ENCODE measurements at regions not wholly inside any gene's neighbourhood (a gene's known extent, or its start where the extent isn't known, plus 50 kb on each side); places are given as distances from the start of the nearest gene placed in this dataset.

DNA sequence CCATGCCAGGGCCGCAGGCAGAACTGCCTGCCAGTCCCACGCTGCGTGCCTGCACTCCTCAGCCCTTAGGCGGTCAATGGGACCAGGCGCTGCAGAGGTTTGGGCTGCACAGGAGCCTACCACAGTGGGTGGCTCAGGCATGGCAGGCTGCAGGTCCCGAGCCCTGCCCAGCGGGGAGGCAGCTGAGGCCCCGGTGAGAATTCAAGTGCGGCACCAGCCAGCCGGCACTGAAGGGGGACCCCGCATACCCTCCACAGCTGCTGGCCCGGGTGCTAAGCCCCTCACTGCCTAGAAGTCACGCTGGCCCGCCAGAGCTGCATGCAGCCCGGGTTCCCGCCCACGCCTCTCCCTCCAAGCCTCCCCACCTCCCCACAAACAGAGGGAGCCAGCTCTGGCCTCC, 302.5 kb upstream of the UGT8 start:
- Histone ChIP-seq H3K27ac (ENCODE audit: low read depth, low read length) (no peak overlapping the region), H3K27me3 (ENCODE audit: insufficient read depth, low read length, poor library complexity, severe bottlenecking) (no peaks in the 10 kb centered on the region), H3K4me1 (ENCODE audit: insufficient read depth, low read length) (no peaks in the 10 kb centered on the region), H3K9me3 (ENCODE audit: low read length) (no peaks in the 10 kb centered on the region), H3K36me3 (ENCODE audit: insufficient read depth, low read length) (no peaks in the 10 kb centered on the region), H3K4me3 (ENCODE audit: low read length) (no peak overlapping the region)
- Mint-ChIP-seq H3K27ac (no peak overlapping the region), H3K9me3 (peaks cover 2 to 13% (median 8%) of the 10 kb centered on the region in 5 donors), H3K27me3 (no peaks in the 10 kb centered on the region), H3K4me3 (no peak overlapping the region), H3K4me1 (no peaks in the 10 kb centered on the region), H3K36me3 (no peaks in the 10 kb centered on the region)
- POLR2A ChIA-PET = no interaction called here
- no peak for DNase-seq
- CTCF ChIA-PET = no interaction called here

DNA sequence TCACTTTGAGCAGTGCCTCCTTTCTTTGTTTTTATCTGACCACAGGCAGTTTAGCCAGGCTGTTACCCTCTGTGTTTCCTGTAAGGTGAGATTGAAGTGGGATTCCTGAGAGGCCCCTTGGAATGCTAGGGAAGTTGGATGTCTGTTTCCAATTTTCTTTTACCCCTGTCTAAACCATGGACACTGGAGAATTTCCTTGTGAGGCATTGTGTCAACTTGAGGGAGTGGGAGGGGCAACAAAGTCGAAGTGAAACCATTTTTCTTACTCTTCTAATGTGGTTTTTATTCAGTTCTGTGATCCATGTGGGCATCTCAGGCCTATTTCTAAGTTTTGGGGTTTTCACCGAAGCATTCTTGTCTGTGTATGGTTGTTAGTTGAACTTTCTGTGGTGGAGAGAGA, 296.1 kb upstream of the UGT8 start:
- H3K27ac ChIP-seq (ENCODE audit: low read depth, low read length) = no peak overlapping the region
- POLR2A ChIA-PET = no interaction called here
- no peak for DNase-seq
- Mint-ChIP-seq H3K27me3 (peaks cover 0 to 2% of the 10 kb centered on the region in 2 donors), H3K27ac (no peak overlapping the region), H3K4me1 (no peaks in the 10 kb centered on the region), H3K36me3 (no peaks in the 10 kb centered on the region), H3K4me3 (no peak overlapping the region), H3K9me3 (no peaks in the 10 kb centered on the region)
- no peaks in the 10 kb centered on the region for H3K4me1 ChIP-seq (ENCODE audit: insufficient read depth, low read length)
- no peak overlapping the region for H3K4me3 ChIP-seq (ENCODE audit: low read length)
- no peaks in the 10 kb centered on the region for H3K9me3 ChIP-seq (ENCODE audit: low read length)
- CTCF ChIA-PET = no interaction called here
- no peaks in the 10 kb centered on the region for H3K36me3 ChIP-seq (ENCODE audit: insufficient read depth, low read length)
- no peaks in the 10 kb centered on the region for H3K27me3 ChIP-seq (ENCODE audit: insufficient read depth, low read length, poor library complexity, severe bottlenecking)

DNA sequence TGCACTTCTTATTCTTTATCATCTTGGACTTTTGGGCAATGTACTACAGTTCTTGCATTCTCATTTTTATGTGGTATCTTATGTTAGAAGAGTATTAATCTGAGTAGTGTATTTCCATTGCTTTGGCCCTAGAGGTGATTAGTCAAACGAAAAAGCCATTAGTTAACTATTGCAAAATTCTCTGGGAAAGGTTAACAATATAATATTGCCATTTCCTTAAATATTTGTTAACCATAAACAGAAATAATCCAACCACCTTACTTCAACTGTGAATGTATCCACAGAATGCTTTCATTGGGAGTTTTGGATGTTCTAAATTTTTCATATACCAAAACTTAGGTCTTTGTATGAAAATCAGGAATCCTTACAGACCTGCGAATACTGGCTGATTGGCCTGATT, 294.6 kb upstream of the UGT8 start:
- H3K4me1 Mint-ChIP-seq = no peaks in the 10 kb centered on the region
- DNase-seq = no peak
- ChIA-PET POLR2A (no interaction called here), CTCF (no interaction called here)
- H3K27ac ChIP-seq (ENCODE audit: low read depth, low read length) = no peak overlapping the region
- no peaks in the 10 kb centered on the region for H3K9me3 Mint-ChIP-seq
- H3K4me3 Mint-ChIP-seq = no peak overlapping the region
- H3K27ac Mint-ChIP-seq = no peak overlapping the region
- H3K9me3 ChIP-seq (ENCODE audit: low read length) = no peaks in the 10 kb centered on the region
- H3K36me3 Mint-ChIP-seq = no peaks in the 10 kb centered on the region
- H3K4me3 ChIP-seq (ENCODE audit: low read length) = no peak overlapping the region
- no peaks in the 10 kb centered on the region for H3K4me1 ChIP-seq (ENCODE audit: insufficient read depth, low read length)
- H3K27me3 ChIP-seq (ENCODE audit: insufficient read depth, low read length, poor library complexity, severe bottlenecking) = no peaks in the 10 kb centered on the region
- no peaks in the 10 kb centered on the region for H3K36me3 ChIP-seq (ENCODE audit: insufficient read depth, low read length)
- peaks cover 0 to 2% of the 10 kb centered on the region in 2 donors for H3K27me3 Mint-ChIP-seq

DNA sequence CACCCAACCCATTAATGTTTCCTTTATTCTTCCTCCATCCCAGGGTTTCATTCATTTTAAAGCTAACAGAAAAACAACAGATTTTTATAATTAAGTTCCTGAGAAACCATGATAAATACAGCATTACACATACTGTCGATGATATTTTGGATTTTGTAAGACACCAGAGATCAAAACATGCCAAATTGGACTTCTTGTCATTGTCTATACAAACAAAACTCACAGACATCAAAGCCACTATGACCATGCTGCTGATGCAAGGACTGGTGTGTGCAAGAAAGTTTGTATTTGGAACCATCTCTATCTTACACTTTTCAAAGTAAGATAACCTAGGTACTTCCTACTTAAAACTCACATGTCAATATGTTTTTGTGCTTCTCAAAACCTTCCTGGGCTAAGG, 294.0 kb upstream of the UGT8 start:
- H3K27ac ChIP-seq (ENCODE audit: low read depth, low read length) = no peak overlapping the region
- no peaks in the 10 kb centered on the region for H3K9me3 Mint-ChIP-seq
- H3K9me3 ChIP-seq (ENCODE audit: low read length) = no peaks in the 10 kb centered on the region
- H3K36me3 Mint-ChIP-seq = no peaks in the 10 kb centered on the region
- H3K27me3 Mint-ChIP-seq = peaks cover 0 to 2% of the 10 kb centered on the region in 2 donors
- H3K4me1 ChIP-seq (ENCODE audit: insufficient read depth, low read length) = no peaks in the 10 kb centered on the region
- POLR2A ChIA-PET = no interaction called here
- no peak overlapping the region for H3K4me3 ChIP-seq (ENCODE audit: low read length)
- CTCF ChIA-PET = no interaction called here
- DNase-seq = no peak
- H3K27me3 ChIP-seq (ENCODE audit: insufficient read depth, low read length, poor library complexity, severe bottlenecking) = no peaks in the 10 kb centered on the region
- no peak overlapping the region for H3K27ac Mint-ChIP-seq
- H3K4me3 Mint-ChIP-seq = no peak overlapping the region
- H3K4me1 Mint-ChIP-seq = no peaks in the 10 kb centered on the region
- no peaks in the 10 kb centered on the region for H3K36me3 ChIP-seq (ENCODE audit: insufficient read depth, low read length)

DNA sequence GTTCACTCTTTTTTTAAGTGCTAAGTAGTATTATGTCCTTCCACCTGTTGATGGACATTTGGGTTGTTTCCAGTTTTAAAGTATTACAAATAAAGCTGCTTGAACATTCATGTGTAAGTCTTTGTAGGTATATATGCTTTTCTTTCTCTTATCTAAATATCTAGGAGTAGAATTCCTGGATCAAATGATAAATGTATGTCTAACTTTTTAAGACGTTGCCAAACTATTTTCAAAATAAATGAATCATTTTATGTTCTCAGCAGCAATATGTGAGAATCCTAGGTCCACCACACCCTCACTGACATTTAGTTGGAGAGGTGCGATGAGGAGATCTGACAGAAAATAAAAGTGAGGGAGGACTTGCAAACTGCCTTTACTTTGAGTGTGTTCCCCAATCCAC, 291.7 kb upstream of the UGT8 start:
- no peaks in the 10 kb centered on the region for H3K36me3 ChIP-seq (ENCODE audit: insufficient read depth, low read length)
- no peak overlapping the region for H3K27ac Mint-ChIP-seq
- DNase-seq = no peak
- no peak overlapping the region for H3K4me3 Mint-ChIP-seq
- no peaks in the 10 kb centered on the region for H3K36me3 Mint-ChIP-seq
- ChIA-PET CTCF (no interaction called here), POLR2A (no interaction called here)
- H3K4me1 Mint-ChIP-seq = no peaks in the 10 kb centered on the region
- no peak overlapping the region for H3K4me3 ChIP-seq (ENCODE audit: low read length)
- H3K9me3 Mint-ChIP-seq = no peaks in the 10 kb centered on the region
- no peaks in the 10 kb centered on the region for H3K27me3 ChIP-seq (ENCODE audit: insufficient read depth, low read length, poor library complexity, severe bottlenecking)
- H3K4me1 ChIP-seq (ENCODE audit: insufficient read depth, low read length) = no peaks in the 10 kb centered on the region
- no peaks in the 10 kb centered on the region for H3K9me3 ChIP-seq (ENCODE audit: low read length)
- H3K27me3 Mint-ChIP-seq = peaks cover 0 to 3% of the 10 kb centered on the region in 2 donors
- H3K27ac ChIP-seq (ENCODE audit: low read depth, low read length) = no peak overlapping the region

DNA sequence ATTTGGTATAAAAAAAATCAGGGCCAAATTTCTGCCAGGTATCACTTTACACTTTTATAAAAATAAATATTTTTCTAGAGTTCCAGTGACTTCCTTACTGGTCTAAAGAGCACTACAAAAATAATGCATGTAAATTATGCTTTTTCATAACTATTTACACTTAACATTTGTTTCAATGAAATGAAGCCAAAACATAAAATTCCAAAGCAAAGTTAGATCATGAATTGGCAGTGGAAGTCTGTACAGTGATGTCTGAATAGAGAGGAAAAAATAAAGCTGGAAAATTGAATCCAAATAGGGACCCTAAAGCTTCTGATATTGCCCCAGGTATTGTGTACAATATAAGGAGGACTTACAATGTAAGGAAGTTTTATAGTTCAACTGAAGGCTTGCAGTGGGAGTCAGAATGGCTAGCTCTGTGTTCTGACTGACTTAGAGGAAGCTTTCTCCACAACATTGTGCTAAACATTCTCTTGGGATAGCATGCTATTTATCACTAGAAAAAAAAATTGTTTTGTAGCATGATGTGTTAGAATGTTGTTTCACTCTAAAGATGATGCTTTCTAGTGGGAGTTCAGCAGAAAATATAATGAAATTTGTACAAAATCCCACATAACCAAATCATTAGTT, 288.2 kb upstream of the UGT8 start:
- Mint-ChIP-seq H3K27ac (no peak overlapping the region), H3K9me3 (peaks cover 0 to 3% (median 0%) of the 10 kb centered on the region in 5 donors), H3K4me1 (no peaks in the 10 kb centered on the region), H3K4me3 (no peak overlapping the region), H3K27me3 (peaks cover 0 to 11% of the 10 kb centered on the region in 2 donors), H3K36me3 (no peaks in the 10 kb centered on the region)
- ChIA-PET POLR2A (no interaction called here), CTCF (interaction anchor here (0.6 kb wide), 1 partner anchor 1088 kb away, joined by 3 read pairs; no protein-coding TSS in a partner anchor)
- Histone ChIP-seq H3K4me1 (ENCODE audit: insufficient read depth, low read length) (no peaks in the 10 kb centered on the region), H3K36me3 (ENCODE audit: insufficient read depth, low read length) (no peaks in the 10 kb centered on the region), H3K4me3 (ENCODE audit: low read length) (no peak overlapping the region), H3K27ac (ENCODE audit: low read depth, low read length) (no peak overlapping the region), H3K9me3 (ENCODE audit: low read length) (no peaks in the 10 kb centered on the region), H3K27me3 (ENCODE audit: insufficient read depth, low read length, poor library complexity, severe bottlenecking) (no peaks in the 10 kb centered on the region)
- DNase-seq = no peak

DNA sequence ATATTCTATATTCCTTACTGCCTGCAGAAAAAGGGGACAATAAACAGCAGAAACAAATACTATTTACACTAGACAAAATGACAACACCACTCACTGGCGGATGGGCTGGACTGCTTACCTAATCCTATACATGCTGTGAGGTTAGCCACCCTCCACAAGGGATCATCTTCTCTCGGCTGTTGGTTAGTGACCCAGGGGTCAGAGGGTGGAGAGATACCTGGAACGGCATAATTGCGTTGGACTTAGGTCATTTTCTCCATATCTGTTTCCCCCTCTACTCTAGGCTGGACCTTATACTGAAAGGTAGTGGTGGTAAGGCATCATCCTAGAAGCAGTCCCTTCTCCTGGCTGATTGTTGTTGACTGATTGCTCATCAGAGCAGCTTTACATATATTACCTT, 286.8 kb upstream of the UGT8 start:
- Mint-ChIP-seq H3K27me3 (peaks cover 0 to 11% of the 10 kb centered on the region in 2 donors), H3K9me3 (peaks cover 0 to 3% (median 0%) of the 10 kb centered on the region in 5 donors), H3K27ac (no peak overlapping the region), H3K4me3 (no peak overlapping the region), H3K4me1 (no peaks in the 10 kb centered on the region), H3K36me3 (no peaks in the 10 kb centered on the region)
- H3K27me3 ChIP-seq (ENCODE audit: insufficient read depth, low read length, poor library complexity, severe bottlenecking) = no peaks in the 10 kb centered on the region
- CTCF ChIA-PET = no interaction called here
- no peak overlapping the region for H3K4me3 ChIP-seq (ENCODE audit: low read length)
- no peak overlapping the region for H3K27ac ChIP-seq (ENCODE audit: low read depth, low read length)
- POLR2A ChIA-PET = no interaction called here
- no peak for DNase-seq
- no peaks in the 10 kb centered on the region for H3K36me3 ChIP-seq (ENCODE audit: insufficient read depth, low read length)
- H3K9me3 ChIP-seq (ENCODE audit: low read length) = no peaks in the 10 kb centered on the region
- no peaks in the 10 kb centered on the region for H3K4me1 ChIP-seq (ENCODE audit: insufficient read depth, low read length)

DNA sequence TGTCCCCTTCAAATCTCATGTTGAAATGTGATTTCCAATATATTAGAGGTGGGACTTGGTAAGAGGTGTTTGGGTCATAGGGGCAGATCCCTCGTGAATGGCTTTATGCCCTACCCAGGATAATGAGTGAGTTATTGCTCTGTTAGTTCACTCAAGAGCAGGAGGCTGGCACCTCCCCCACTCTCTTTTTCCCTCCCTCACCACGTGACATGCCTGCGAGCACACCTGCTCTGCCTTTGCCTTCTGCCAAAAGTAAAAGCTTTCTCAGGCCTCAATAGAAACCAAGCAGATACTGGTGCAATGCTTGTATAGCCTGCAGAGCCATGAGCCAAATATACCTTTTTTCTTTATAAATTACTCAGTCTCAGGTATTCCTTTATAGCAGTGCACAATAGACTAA, 286.3 kb upstream of the UGT8 start:
- H3K27ac Mint-ChIP-seq = no peak overlapping the region
- ChIA-PET CTCF (no interaction called here), POLR2A (no interaction called here)
- peaks cover 0 to 3% (median 0%) of the 10 kb centered on the region in 5 donors for H3K9me3 Mint-ChIP-seq
- H3K4me1 ChIP-seq (ENCODE audit: insufficient read depth, low read length) = no peaks in the 10 kb centered on the region
- no peak overlapping the region for H3K4me3 Mint-ChIP-seq
- DNase-seq = no peak
- no peak overlapping the region for H3K27ac ChIP-seq (ENCODE audit: low read depth, low read length)
- no peaks in the 10 kb centered on the region for H3K36me3 ChIP-seq (ENCODE audit: insufficient read depth, low read length)
- no peaks in the 10 kb centered on the region for H3K36me3 Mint-ChIP-seq
- H3K27me3 ChIP-seq (ENCODE audit: insufficient read depth, low read length, poor library complexity, severe bottlenecking) = no peaks in the 10 kb centered on the region
- peaks cover 0 to 8% of the 10 kb centered on the region in 2 donors for H3K27me3 Mint-ChIP-seq
- no peak overlapping the region for H3K4me3 ChIP-seq (ENCODE audit: low read length)
- H3K4me1 Mint-ChIP-seq = no peaks in the 10 kb centered on the region
- no peaks in the 10 kb centered on the region for H3K9me3 ChIP-seq (ENCODE audit: low read length)

DNA sequence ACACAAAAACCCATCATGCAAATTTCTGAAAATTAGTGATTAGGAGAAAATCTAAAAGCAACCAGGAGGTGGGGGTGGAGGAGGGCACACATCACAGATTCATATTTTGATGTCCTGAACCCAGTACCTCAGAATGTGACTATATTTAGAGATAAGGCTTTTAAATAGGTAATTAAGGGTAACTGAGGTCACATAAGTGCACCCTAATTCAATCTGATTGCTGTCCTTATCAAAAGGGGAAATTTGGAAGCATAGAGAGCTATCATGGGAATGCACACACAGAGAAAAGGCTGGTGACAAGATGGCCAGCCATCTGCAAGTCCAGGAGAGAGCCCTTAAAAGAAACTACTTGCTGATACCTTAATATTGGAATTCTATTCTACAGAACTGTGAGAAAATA, 281.8 kb upstream of the UGT8 start:
- ChIA-PET POLR2A (no interaction called here), CTCF (no interaction called here)
- peaks cover 0 to 7% of the 10 kb centered on the region in 2 donors for H3K27me3 Mint-ChIP-seq
- H3K27ac Mint-ChIP-seq = no peak overlapping the region
- no peaks in the 10 kb centered on the region for H3K4me1 Mint-ChIP-seq
- H3K4me3 Mint-ChIP-seq = no peak overlapping the region
- Histone ChIP-seq H3K4me3 (ENCODE audit: low read length) (no peak overlapping the region), H3K36me3 (ENCODE audit: insufficient read depth, low read length) (no peaks in the 10 kb centered on the region), H3K27ac (ENCODE audit: low read depth, low read length) (no peak overlapping the region), H3K27me3 (ENCODE audit: insufficient read depth, low read length, poor library complexity, severe bottlenecking) (no peaks in the 10 kb centered on the region), H3K4me1 (ENCODE audit: insufficient read depth, low read length) (no peaks in the 10 kb centered on the region), H3K9me3 (ENCODE audit: low read length) (no peaks in the 10 kb centered on the region)
- H3K36me3 Mint-ChIP-seq = no peaks in the 10 kb centered on the region
- no peak for DNase-seq
- peaks cover 0 to 3% (median 0%) of the 10 kb centered on the region in 5 donors for H3K9me3 Mint-ChIP-seq
